NCI-H82 treated with DMSO at 0.1 percent for 48 hours (cell line): ENCODE measurements at regions not wholly inside any gene's neighbourhood (a gene's known extent, or its start where the extent isn't known, plus 50 kb on each side); places are given as distances from the start of the nearest gene placed in this dataset.
"Not testable (repeated sequence)": the region's sequence is repeated elsewhere in the genome, so short reads cannot be mapped to it uniquely, and the experiment has no call there.

Experiments used
- DNase-seq: peaks from one replicate; lab custom pipeline; 2025; ENCODE audit not compliant: unreplicated experiment; lab: John Stamatoyannopoulos, UW

DNA sequence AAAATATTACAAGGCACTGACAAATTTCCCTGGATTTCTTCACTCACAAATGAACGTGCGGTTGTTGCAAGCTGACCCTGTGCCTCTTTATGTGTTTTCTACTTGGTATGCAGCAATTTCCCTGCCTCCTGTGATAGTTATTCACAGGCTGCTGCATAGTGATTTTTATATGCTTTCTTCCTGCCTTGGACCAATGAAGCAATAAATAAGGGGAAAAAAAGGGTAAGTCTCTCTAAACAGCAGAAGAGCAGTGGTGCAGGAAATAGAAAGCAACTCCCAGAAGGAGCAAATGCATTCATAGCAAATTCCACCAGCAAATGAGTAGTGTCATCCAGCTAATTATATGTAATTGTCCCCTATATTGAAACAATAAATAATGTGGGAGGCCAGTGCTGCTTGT is 737.9 kb downstream of the GALC start:
- no peak for DNase-seq

DNA sequence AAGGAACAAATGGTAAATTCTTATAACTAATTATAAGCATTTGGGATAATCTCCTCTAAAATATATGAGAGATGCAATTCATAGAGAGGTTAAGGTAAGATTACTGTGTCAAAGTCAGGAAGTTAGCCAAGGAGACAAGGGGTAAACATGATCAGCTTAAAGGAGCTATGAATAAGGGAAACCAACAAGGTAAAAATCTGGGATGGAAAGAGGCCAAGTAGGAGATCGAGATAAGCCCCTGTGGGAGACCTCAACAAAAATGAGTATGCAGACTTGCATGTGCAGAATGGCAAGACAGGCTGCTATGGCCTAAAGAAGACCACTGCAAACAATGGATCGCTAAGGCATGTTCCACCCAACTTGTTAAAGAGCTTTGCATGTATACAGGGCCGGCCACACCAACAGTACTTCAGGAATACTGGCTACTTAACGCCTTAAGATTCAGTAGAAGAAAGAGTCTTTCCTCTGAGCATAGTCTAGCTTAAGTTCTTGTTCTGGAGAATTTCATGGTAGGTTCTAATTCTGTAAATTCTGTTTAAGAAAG is 738.6 kb downstream of the GALC start:
- DNase-seq, result no peak

DNA sequence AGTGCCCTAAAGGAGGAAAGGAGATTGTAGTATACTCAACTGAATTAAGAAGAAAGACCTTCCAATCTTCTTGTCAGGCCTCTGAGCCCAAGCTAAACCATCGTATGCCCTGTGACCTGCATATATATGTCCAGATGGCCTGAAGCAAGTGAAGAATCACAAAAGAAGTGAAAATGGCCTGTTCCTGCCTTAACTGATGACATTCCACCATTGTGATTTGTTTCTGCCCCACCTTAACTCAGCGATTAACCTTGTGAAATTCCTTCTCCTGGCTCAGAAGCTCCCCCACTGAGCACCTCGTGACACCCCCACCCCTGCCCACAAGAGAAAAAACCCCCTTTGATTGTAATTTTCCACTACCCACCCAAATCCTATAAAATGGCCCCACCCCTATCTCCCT is 739.2 kb downstream of the GALC start:
- DNase-seq, result not testable (repeated sequence)

DNA sequence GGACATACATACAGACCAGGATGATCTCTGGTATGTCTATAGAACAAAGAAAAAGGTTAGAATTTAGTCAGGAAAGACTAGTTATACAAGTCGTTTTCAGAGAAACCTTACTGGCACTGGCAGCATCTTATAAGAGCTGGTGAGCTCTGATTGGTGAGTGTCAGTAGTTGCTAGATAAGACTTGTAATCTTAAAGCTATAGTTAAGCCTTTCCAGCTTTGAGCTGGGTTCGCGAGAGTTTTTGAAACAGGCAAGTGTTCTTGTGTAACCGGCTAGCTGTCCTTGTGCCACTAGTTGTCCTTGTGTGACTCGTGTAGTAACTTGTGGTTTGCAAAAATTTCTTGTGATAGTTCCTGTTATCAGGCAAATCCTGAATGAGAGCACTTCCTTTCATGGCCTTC is 740.9 kb downstream of the GALC start:
- no peak for DNase-seq

DNA sequence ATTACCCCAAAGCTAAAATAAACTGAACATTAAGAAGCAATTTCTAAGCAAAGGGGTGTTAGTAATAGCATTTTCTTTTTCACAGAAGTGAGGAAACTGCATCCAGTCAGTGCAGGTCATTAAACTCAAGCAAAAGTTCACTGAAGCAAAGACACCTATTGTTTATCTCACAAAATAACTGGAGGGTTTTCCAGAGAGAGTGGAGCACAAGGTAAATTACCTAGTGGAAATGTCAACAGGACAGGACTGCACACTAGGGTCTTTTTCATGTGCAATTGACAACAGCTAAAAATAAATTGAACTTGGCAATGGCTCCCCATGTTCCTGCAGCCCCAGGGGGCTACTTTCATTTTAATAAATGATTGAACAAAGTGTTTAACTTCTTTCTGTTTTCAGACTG is 742.0 kb downstream of the GALC start:
- DNase-seq, result no peak

DNA sequence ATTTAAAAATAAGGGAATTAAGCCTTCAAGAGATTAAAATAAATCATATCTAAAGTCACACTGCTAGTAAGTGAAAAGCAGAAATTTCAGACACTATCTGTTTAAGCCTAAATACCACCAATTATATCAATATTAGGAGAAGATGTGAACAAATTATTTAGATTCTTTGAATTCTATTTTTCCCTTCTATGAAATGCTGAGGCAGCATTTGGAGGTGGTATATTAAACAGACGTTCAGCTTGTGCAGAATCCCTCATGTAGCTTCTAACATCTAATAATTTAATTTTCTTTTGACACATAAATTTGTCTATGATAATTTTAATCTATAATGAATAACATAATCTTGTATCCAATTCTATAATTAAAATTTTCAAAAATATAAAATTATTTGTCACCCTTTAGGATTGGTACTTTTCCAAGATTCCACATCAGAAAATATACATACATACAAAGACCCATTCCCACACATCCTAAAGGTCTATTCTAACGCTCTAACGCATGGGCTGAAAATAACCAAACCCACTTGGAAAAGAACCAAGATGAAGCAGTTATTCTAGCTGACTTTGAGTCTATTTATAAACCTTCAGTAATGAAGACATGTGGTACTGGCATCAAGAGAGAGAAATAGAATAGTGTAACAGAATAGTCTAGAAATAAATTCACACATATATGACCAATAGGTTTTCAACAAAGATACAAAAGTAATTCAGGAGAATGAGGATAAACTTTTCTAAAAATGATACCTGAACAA is 751.8 kb downstream of the GALC start:
- DNase-seq, result no peak

DNA sequence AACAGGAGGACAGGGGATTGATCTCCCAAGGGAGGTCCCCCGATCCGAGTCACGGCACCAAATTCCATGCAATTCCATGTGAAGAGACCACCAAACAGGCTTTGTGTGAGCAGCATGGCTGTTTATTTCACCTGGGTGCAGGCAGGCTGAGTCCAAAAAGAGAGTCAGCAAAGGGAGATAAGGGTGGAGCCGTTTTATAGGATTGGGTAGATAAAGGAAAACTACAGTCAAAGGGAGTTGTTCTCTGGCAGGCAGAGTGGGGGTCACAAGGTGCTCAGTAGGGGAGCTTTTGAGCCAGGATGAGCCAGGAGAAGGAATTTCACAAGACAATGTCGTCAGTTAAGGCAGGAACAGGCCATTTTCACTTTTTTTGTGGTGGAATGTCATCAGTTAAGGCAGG is 752.7 kb downstream of the GALC start:
- not testable (repeated sequence) for DNase-seq

DNA sequence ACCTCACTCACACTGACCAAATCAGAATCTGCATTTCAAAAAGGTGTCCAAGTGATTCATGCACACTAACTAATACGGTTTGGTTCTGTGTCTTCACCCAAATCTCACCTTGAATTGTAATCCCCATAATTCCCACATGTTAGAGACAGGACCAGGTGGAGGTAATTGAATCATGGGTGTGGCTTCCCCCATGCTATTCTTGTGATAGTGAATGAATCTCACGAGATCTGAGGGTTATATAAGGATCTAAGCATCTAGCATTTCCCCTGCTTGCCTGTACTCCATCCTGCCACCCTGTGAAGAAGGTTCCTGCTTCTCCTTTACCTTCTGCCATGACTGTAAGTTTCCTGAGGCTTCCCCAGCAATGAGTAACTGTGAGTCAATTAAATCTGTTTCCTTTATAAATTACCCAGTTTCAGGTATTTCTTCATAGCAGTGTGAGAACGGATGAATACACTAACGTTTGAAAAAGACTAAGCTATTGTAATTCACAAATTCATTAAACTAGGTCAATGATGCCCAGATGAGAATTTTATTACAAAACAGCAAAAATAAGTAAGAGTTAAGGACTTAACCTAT is 759.1 kb downstream of the GALC start:
- no peak for DNase-seq

DNA sequence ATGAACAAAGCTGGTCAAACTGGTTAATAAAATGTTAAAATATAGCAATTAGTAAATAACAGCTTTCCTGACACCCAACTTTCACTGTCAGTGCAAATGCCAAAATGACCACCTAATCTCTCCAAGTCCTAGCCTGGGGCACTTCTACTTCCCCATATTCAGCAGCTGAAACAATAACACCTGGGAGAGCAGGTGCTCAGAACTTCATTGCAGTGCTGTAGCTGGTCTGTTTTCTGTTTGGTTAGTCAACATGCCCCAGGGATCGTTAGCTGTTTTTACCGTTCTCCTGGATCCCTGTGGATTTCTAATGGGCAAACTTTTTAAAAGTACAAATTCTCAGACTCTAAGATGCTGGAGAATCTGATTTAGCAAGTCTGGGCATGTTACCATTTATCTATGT is 759.7 kb downstream of the GALC start:
- no peak for DNase-seq

DNA sequence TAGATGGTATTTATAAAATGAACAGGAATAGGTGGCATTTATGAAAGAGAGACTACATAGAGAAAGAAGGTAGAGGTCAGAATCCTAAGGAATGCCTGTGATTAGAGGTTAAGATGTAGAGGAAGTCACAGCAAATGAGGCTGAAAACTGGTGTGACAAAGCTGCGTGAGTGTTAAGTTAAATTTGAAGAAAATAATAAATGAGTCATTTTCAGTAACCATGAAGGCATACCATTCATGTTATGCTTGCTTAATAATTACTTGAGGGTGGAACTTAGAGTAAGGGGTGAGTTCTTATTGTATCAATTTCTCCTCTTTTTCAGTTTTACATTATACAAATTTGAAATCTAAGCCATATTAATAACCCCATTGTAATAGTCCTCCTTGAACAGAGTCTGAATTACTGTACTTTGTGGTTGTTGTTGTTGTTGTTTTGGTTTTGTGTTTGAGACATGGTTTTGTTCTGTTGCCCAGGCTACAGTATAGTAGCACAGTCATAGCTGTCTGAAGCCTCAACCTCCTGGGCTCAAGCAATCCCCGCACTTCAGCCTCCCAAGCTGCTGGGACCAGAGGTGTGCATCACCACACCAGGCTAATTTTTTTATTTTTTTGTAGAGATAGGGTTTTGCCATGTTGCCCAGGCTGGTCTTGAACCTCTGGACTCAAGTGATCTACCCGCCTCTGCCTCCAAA is 761.5 kb downstream of the GALC start:
- DNase-seq, result no peak

DNA sequence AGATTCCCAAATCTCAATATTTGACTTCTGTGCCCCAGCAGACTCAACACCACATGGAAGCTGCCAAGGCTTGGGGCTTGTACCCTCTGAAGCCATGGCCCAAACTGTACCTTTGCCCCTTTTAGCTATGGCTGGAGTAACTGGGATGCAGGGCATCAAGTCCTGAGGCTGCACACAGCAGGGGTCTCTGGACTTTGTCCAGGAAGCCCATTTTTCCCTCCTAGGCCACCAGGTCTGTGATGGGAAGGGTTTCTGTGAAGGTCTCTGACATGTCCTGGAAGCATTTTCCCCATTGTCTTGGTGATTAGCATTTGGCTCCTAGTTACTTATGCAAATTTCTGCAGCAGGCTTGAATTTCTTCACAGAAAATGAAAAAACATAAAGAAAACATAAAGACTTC is 762.3 kb downstream of the GALC start:
- DNase-seq, result no peak

DNA sequence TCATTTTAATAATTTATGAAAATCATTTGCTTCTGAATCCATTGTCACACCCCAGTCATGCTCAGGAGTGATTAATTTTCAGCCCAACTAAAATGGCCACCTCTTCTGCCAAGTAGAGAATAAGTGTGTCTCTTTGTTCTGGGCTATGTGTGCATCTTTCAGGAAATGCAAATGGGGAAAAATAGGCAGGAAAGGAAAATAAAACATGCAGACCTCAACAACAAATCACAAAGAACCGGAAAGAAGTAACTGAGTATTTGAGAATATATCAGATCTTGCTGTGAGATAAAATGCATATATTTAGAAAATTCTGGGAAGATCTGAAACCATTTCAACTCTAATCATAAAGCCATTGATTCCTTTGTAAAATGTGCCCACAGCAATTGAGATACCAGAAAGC is 763.9 kb downstream of the GALC start:
- DNase-seq, result no peak

DNA sequence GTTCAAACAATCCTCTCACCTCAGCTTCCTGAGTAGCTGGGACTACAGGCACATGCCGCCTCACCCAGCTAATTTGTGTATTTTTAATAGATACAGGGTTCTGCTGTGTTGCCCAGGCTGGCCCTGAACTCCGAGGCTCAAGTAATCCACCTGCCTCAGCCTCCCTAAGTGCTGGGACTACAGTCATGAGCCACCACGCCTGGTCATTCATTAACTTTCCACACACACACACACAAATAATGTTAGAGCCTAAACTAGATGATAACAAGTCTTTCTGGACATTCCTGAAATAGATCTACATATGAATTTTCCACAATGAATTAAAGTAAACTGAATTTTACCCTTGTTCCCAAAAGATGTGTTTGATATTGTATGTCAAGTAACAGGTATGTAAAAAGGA is 776.0 kb downstream of the GALC start:
- no peak for DNase-seq

DNA sequence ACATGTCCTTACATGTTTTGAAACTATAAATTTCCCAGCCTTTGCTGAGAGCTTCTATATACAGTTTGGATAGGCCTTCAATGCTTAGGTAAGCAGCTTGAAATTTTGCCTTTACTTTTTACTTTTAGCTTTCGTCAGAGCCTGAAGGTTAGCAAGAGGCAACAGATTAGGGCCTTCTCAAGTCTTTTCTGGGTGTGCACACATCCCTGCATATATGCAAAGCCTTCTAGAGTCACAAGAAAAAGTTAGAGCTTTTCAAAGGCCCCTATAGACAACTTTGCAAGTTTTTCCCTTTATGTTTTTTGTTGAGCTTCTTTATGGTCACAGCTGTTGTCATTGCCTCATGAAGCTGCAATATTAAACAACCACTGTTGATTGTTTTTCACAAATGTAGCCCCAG is 778.4 kb downstream of the GALC start:
- no peak for DNase-seq

DNA sequence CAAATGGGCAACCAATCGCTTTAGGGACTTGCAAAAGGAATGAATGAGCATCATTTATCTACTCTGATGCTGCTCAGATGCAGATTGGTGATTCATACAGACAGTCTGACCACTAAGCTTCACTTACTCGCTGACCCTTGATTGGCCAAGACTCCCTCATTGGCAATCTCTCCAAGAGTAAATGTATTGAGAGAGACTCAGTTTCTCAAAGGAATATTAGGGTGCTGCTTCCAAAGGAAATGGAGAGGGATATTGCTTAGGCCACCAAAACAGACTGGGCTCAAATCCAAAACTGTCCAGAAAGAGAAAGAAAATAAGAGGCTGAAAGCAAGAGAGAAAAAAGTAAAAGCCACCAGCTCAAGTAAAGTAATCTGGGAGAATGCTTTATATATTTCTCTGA is 785.2 kb downstream of the GALC start:
- DNase-seq, result no peak

DNA sequence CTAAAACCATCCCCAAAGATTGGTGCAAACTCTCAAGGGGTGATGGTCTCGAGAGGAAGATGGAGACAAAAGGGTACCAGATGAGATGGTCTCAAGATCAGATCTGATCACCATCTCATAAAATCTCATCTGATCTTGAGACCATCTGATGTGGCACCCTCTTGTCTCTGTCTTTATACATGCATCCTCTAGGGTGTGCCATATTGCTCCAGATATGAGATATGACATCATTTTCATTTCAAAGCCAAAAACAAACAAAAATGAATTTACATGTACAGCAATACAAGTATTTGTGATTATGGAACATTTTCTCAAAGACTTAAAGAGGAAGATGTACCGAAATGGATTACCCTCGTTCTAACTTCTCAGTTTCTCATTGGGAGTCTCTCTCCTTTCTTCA is 787.2 kb downstream of the GALC start:
- DNase-seq, result no peak

DNA sequence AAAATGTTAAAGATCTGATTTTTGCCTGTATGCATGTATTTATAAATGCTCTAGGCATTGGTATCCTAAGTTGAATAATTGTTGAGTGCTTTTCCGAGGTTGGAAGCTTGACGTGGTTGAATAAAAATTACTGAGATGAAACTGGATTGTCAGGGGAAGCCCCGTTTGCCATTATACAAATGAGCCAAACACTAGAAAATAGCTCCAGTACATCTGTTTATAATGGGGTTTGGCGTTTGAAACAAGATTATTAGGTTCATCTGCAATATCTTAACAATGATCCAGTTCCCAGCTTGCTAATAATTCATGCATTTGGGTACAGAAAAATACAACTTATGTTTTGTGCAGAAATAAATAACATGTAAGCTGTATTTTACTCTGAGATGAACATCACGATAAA is 789.6 kb downstream of the GALC start:
- DNase-seq, result no peak

DNA sequence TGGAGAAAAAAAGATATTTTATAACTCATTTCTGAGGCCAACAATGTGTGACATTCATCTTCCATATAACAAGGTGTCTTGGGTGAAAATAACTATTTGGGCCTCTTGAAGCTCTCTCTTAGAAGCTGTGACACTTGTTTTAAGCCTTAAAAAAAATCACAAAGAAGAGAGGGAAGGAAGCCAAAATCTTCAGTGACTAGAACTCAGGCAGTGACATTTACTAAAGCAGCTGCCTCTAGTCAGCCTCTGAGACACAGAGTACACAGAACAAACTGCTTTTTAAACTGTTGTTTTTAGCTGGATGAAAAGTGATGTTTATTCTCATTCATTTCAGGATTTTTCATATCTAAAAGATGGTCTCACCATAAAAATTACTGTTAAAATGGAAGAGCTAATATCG is 793.6 kb downstream of the GALC start:
- no peak for DNase-seq

DNA sequence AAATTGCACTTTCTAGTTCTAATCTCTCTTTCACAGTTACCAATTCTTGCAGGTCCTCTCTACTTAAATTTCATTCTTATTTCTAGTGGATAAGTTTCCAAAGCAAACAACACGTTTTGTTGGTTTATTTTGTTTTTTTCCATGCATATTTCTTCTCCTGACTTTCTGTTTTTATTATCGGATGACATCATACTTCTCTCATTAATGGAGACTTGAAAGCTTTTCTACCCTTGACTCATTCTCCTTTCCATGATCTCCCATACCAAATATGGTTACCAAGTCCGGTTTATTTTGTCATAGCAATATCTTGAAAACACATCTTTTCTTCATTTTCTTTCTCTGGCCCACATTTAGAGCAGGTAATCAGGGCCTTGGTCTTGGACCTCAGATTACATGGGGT is 796.5 kb downstream of the GALC start:
- DNase-seq, result no peak

DNA sequence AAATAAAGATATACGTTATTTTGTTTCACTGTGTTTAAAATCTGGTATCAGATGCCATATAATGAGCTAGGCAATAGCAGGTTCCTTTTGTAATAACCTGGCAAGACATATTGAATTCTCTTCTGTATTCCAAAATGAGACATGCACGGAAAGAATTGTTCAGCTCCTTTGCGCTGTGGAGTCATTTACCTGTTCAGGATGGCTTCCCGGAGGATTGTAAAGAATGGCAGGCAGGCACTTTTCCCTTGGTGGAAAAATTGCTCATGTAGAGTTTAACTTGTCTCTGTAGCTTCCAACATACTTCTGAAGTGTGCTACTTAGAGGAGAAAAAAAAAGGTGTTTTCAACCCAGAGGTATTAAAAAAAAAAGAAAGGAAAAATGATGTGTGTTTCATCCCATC is 805.2 kb downstream of the GALC start:
- DNase-seq, result no peak

DNA sequence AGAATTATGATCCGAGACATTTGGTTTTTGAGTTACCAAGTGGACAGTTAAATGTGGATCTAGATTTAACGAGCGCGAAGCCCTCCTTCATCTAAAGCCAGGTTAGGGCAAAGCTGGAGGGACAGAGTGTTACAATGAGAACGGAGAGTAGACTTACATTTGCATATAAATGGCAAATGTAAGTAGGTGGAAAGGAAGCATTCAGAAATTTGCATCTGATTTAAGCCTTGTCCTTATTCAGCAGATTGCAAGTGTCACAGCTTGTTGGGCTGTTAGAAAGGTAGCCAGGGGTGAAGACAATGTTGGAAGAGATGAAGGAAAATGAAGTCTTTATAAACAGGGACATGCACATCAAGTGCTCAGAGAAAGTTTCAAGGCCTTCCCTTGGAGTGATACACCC is 806.2 kb downstream of the GALC start:
- DNase-seq, result no peak

DNA sequence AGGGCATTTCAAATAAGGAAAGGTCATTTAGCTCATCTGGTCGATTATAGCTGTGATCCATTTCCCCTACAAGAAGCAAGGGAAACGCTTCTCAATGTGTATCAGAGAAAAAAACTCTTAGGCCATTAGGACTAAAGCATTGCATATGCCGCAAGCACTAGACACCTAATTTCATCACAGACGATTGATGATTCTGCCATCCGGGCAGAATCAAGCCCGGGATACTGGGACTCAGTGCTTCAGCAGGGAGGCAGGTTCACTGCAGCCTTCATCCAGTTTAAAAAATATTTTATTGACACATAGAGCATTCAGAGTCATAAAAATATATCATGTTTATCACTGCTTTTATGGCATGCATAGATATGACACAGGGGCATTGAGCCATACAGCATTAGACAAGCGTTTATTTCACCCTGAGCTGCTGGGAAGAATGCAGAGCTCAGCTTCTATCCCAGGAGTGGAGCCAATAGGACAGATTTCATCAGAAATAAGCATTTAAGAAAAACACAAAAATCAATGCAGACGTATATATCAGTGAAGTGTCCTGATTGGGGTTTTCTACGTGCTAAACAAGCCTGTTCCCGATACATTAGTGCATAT is 806.9 kb downstream of the GALC start:
- DNase-seq, result no peak
